Small intestine (tissue), 7 donors: ENCODE measurements at regions not wholly inside any gene's neighbourhood (a gene's known extent, or its start where the extent isn't known, plus 50 kb on each side); places are given as distances from the start of the nearest gene placed in this dataset.

ENCODE experiments used
- DNase-seq, 2 donors: peaks; one replicate each; pipeline versions ENCODE4 v3.0.0 to v3.0.0-alpha.2; 2013
- FAIRE-seq: peaks from 2 replicates; lab custom pipeline; 2012; peaks lifted over from hg19 to GRCh38; lab: Jason Lieb, UNC
- H3K27ac ChIP-seq, 3 donors: one replicate each; pipeline ENCODE4 v1.5.1; 2013; ENCODE audit warnings: low read length in 2 of 3, mild to moderate bottlenecking in 2 of 3, control low read depth in 1 of 3, inconsistent platforms in 1 of 3, low read depth in 1 of 3, moderate library complexity in 1 of 3
- H3K27me3 ChIP-seq, 3 donors: one replicate each; pipeline ENCODE4 v1.6.1; 2013; ENCODE audit warnings: low read length in 3 of 3, inconsistent platforms in 1 of 3; ENCODE audit not compliant: control insufficient read depth in 3 of 3, insufficient read depth in 3 of 3
- H3K36me3 ChIP-seq, 3 donors: one replicate each; pipeline ENCODE4 v1.6.1; 2013; ENCODE audit warnings: low read length in 3 of 3, inconsistent platforms in 1 of 3, low read depth in 1 of 3, mild to moderate bottlenecking in 1 of 3, moderate library complexity in 1 of 3; ENCODE audit not compliant: control insufficient read depth in 3 of 3, insufficient read depth in 2 of 3
- H3K4me1 ChIP-seq, 3 donors: one replicate each; pipeline ENCODE4 v1.6.1; 2013; ENCODE audit warnings: low read length in 2 of 3, inconsistent platforms in 1 of 3, low read depth in 1 of 3, mild to moderate bottlenecking in 1 of 3, moderate library complexity in 1 of 3; ENCODE audit not compliant: control insufficient read depth in 3 of 3, insufficient read depth in 2 of 3
- H3K4me3 ChIP-seq, 3 donors: one replicate each; pipeline ENCODE4 v1.5.1; 2013; ENCODE audit warnings: low read length in 3 of 3, control low read depth in 1 of 3, inconsistent platforms in 1 of 3, low read depth in 1 of 3, mild to moderate bottlenecking in 1 of 3, moderate library complexity in 1 of 3
- H3K9me3 ChIP-seq, 2 donors: one replicate each; pipeline ENCODE4 v1.6.1; 2013; ENCODE audit warnings: low read depth in 1 of 2, low read length in 1 of 2; ENCODE audit not compliant: control insufficient read depth in 2 of 2, insufficient read depth in 1 of 2
- WGBS, 3 donors: extraction: QIAGEN DNeasy Blood & Tissue Kit; methylation state at CpG; one replicate each; pipeline ENCODE4 v1.1.7; 2013; 5-methylcytosine and 5-hydroxymethylcytosine counted together
- donor health status: healthy with polysubstance abuse.
- donor health status: control.
- donor health status: control.
- donor health status: Bipolar disorder and iron deficiency.
- donor health status: healthy.

DNA sequence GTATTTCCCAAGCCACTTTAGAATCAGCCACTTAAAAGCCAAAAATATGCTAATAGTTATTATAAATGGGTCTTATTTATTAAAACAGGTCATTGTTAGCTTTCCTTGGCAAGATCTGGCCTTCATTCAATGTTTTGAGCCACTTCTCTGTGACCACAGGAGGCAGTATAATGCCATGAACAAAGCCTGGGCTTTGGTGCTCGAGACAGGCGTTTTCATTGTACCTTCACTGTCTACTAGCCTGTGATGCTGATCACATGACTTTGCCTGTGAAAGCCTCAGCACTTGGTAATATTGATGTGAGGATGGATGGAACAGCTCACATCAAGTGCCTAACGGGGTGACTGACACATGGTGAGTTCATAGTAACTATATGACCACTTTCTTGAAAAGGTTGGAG, 217.0 kb downstream of the RWDD3 start:
- Histone ChIP-seq H3K4me3 (no peak overlapping the region), H3K36me3 (no peaks in the 10 kb centered on the region), H3K9me3 (peaks cover 2% of the 10 kb centered on the region in 2 donors), H3K27ac (no peak overlapping the region), H3K27me3 (no peaks in the 10 kb centered on the region), H3K4me1 (no peaks in the 10 kb centered on the region)
- WGBS, 3 donors = 46 to 73% (median 68%) methylated on average over 3 of the region's 3 CpGs
- DNase-seq = no peak
- FAIRE-seq = no peak

DNA sequence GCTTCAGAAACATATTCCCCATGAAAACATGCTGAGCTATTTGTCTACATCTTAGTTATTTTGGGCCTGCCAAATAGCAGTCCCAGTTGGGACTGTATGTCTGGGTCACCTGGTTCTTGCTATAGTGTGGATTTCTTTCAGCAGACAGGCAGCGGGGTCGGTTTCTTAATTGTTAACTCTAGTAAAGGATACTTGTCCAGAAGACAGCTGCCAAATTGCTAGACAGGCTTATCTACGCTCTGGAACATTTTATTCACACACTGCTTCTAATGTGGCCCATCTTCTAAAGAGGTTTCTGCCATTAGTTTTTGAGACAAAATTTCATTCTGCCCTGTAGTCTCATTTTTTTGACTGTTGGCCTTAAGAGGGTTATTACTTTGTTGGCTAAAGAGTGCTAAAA, 217.9 kb downstream of the RWDD3 start:
- no peaks in the 10 kb centered on the region for H3K4me1 ChIP-seq
- WGBS, 3 donors = 72 to 89% (median 85%) methylated on average over 3 of the region's 3 CpGs
- no peaks in the 10 kb centered on the region for H3K36me3 ChIP-seq
- FAIRE-seq (no peak), DNase-seq (no peak)
- H3K4me3 ChIP-seq = no peak overlapping the region
- no peak overlapping the region for H3K27ac ChIP-seq
- no peaks in the 10 kb centered on the region for H3K27me3 ChIP-seq
- H3K9me3 ChIP-seq = peaks cover 2% of the 10 kb centered on the region in 2 donors

- H3K4me3 ChIP-seq = no peak overlapping the region
- no peaks in the 10 kb centered on the region for H3K4me1 ChIP-seq
- H3K36me3 ChIP-seq = no peaks in the 10 kb centered on the region
- 86 to 96% (median 93%) methylated on average over 2 of the region's 2 CpGs for WGBS, 3 donors
- peaks cover 2% of the 10 kb centered on the region in 2 donors for H3K9me3 ChIP-seq
- no peak overlapping the region for H3K27ac ChIP-seq
- H3K27me3 ChIP-seq = no peaks in the 10 kb centered on the region
- no peak for DNase-seq
- no peak for FAIRE-seq
Measured at GRCh38 chr1:95453053-95453452, 219.0 kb downstream of the RWDD3 start.

DNA sequence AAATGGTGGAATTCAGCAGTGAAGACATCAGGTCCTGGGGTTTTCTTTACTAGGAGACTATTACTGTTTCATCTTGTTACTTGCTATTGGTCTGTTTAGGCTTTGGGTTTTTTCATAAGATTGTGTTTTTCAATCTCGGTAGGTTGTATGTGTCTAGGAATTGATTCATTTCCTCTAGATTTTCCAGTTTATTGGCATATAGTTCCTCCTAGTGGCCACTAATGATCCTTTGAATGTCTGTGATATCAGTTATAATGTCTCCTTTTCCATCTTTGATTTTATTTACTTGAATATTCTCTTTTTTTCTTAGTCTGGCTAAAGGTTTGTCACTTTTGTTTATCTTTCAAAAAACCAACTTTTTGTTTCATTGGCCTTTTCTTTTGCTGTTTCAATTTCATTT, 233.0 kb downstream of the RWDD3 start:
- no peaks in the 10 kb centered on the region for H3K9me3 ChIP-seq
- no peak overlapping the region for H3K27ac ChIP-seq
- FAIRE-seq = no peak
- no peaks in the 10 kb centered on the region for H3K27me3 ChIP-seq
- H3K4me3 ChIP-seq = no peak overlapping the region
- 21 to 25% (median 23%) methylated on average over 1 of the region's 1 CpG for WGBS, 3 donors
- H3K4me1 ChIP-seq = no peaks in the 10 kb centered on the region
- no peak for DNase-seq
- no peaks in the 10 kb centered on the region for H3K36me3 ChIP-seq

GRCh38 chr1:95475686-95476457, 241.9 kb downstream of the RWDD3 start:
- no peak for FAIRE-seq
- WGBS, 3 donors = 49 to 77% (median 59%) methylated on average over 3 of the region's 3 CpGs
- Histone ChIP-seq H3K27me3 (no peaks in the 10 kb centered on the region), H3K4me1 (no peaks in the 10 kb centered on the region), H3K36me3 (no peaks in the 10 kb centered on the region), H3K9me3 (peaks cover 0 to 9% of the 10 kb centered on the region in 2 donors), H3K4me3 (no peak overlapping the region), H3K27ac (no peak overlapping the region)
- DNase-seq = no peak

- 85 to 87% (median 86%) methylated on average over 6 of the region's 6 CpGs for WGBS, 3 donors
- DNase-seq (no peak), FAIRE-seq (no peak)
- no peaks in the 10 kb centered on the region for H3K9me3 ChIP-seq
- no peaks in the 10 kb centered on the region for H3K4me1 ChIP-seq
- no peak overlapping the region for H3K4me3 ChIP-seq
- H3K27ac ChIP-seq = no peak overlapping the region
- H3K36me3 ChIP-seq = no peaks in the 10 kb centered on the region
- no peaks in the 10 kb centered on the region for H3K27me3 ChIP-seq
Measured at GRCh38 chr1:95496307-95496706, 262.3 kb downstream of the RWDD3 start.

GRCh38 chr1:95496773-95497172, 262.8 kb downstream of the RWDD3 start:
- Histone ChIP-seq H3K4me3 (no peak overlapping the region), H3K36me3 (no peaks in the 10 kb centered on the region), H3K27me3 (no peaks in the 10 kb centered on the region), H3K4me1 (no peaks in the 10 kb centered on the region), H3K9me3 (no peaks in the 10 kb centered on the region), H3K27ac (no peak overlapping the region)
- WGBS, 3 donors = 73 to 82% (median 79%) methylated on average over 6 of the region's 6 CpGs
- FAIRE-seq (no peak), DNase-seq (no peak)

- H3K27ac ChIP-seq = no peak overlapping the region
- H3K27me3 ChIP-seq = no peaks in the 10 kb centered on the region
- 74 to 85% (median 84%) methylated on average over 4 of the region's 4 CpGs for WGBS, 3 donors
- FAIRE-seq (no peak), DNase-seq (no peak)
- no peaks in the 10 kb centered on the region for H3K9me3 ChIP-seq
- H3K36me3 ChIP-seq = no peaks in the 10 kb centered on the region
- H3K4me1 ChIP-seq = no peaks in the 10 kb centered on the region
- no peak overlapping the region for H3K4me3 ChIP-seq
Measured at GRCh38 chr1:95497566-95497965, 263.6 kb downstream of the RWDD3 start.
